Kidney (tissue), 13 donors: ENCODE measurements at regions not wholly inside any gene's neighbourhood (a gene's known extent, or its start where the extent isn't known, plus 50 kb on each side); places are given as distances from the start of the nearest gene placed in this dataset.

Experiments
- DNase-seq, 5 donors: peaks; one replicate each; pipeline ENCODE4 v3.0.0-alpha.2; 2013 to 2020
- FAIRE-seq: peaks from 2 replicates; lab custom pipeline; 2012; peaks lifted over from hg19 to GRCh38; lab: Jason Lieb, UNC
- H3K27ac ChIP-seq, 2 donors: one replicate each; pipeline ENCODE4 v1.7.0; 2013; ENCODE audit warnings: low read depth in 2 of 2, low read length in 2 of 2, inconsistent platforms in 1 of 2
- H3K27me3 ChIP-seq: one replicate; pipeline ENCODE4 v1.7.1; 2013; ENCODE audit warnings: low read length, inconsistent platforms; ENCODE audit not compliant: control insufficient read depth, insufficient read depth
- H3K36me3 ChIP-seq, 3 donors: one replicate each; pipeline versions ENCODE4 v1.7.0 to v1.7.1; 2013; ENCODE audit warnings: low read length in 3 of 3, control low read depth in 1 of 3, inconsistent platforms in 1 of 3; ENCODE audit not compliant: insufficient read depth in 3 of 3, control insufficient read depth in 2 of 3
- H3K4me1 ChIP-seq, 3 donors: one replicate each; pipeline versions ENCODE4 v1.7.0 to v1.7.1; 2013; ENCODE audit warnings: low read length in 3 of 3, inconsistent platforms in 1 of 3, low read depth in 1 of 3; ENCODE audit not compliant: control insufficient read depth in 2 of 3, insufficient read depth in 2 of 3
- H3K4me3 ChIP-seq, 3 donors: one replicate each; pipeline versions ENCODE4 v1.7.0 to v1.8.1; 2013; ENCODE audit warnings: low read length in 3 of 3, control low read depth in 1 of 3, inconsistent platforms in 1 of 3
- H3K9ac ChIP-seq, 3 donors: one replicate each; pipeline versions ENCODE4 v1.7.0 to v1.7.1; 2013; ENCODE audit warnings: low read length in 3 of 3, control low read depth in 1 of 3, inconsistent platforms in 1 of 3
- H3K9me3 ChIP-seq, 3 donors: one replicate each; pipeline versions ENCODE4 v1.7.0 to v1.7.1; 2013; ENCODE audit warnings: low read length in 3 of 3, control low read depth in 1 of 3, inconsistent platforms in 1 of 3; ENCODE audit not compliant: control insufficient read depth in 2 of 3, insufficient read depth in 1 of 3
- CTCF ChIP-seq: IDR thresholded peaks from 3 replicates; pipeline ENCODE4 v1.5.1; 2012; ENCODE audit warnings: mild to moderate bottlenecking, moderate library complexity, borderline replicate concordance; ENCODE audit not compliant: insufficient read depth; ENCODE audit errors: extremely low read depth
- intact Hi-C: fragments of 100-400 bp; cut with DNase I; formaldehyde crosslinking; loops from one replicate; pipeline ENCODE4 v1.11.1; 2022
- donor health status: control.
- donor health status: control.
- donor health status: control.
- donor health status: control.
- donor health status: control.
- donor health status: DM: yes; HTN: yes; CAD: no.
- donor health status: Normal renal cell carcinoma (clear cell type).

- DNase-seq: no peak
- H3K9me3 ChIP-seq: no peaks in the 10 kb centered on the region
- intact Hi-C loops: no loop called here
- peaks cover 11 to 25% (median 23%) of the 10 kb centered on the region in 3 donors for H3K4me1 ChIP-seq
- no peak for FAIRE-seq
- H3K27me3 ChIP-seq: no peaks in the 10 kb centered on the region
- no peak for TF ChIP-seq CTCF
- H3K36me3 ChIP-seq: no peaks in the 10 kb centered on the region
- H3K27ac ChIP-seq: no peak overlapping the region
- no peak overlapping the region for H3K9ac ChIP-seq
- H3K4me3 ChIP-seq: no peak overlapping the region
These were observed 90.3 kb downstream of the SNX5 start for GRCh38 chr20:17878069-17878911.

DNA sequence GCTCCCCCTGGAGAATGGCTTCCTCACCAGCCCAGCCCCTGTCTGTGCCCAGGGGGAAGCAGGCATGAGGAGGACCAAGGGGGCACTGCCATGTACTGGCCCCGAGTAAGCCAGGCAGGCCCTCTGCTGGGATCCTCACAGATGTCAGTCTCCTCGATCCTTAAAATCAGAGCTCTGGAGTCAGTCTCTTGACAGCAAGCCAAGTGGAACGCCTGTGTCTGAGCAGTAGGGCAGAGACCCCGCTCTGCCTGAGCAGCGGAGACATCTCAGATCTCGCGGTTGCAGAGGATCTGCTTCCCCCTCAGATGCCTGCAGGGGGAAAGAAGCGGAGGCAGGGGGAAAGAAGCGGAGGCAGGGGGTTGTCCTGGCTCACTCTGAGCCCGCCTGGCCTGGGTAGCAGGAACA lies 92.6 kb downstream of the SNX5 start:
- Histone ChIP-seq H3K4me1 (peaks cover 11 to 25% (median 23%) of the 10 kb centered on the region in 3 donors), H3K36me3 (no peaks in the 10 kb centered on the region), H3K27ac (peak overlapping the region; percentile 38 to 77), H3K9ac (peak overlapping the region in 1 of 3 donors; percentile 44), H3K9me3 (no peaks in the 10 kb centered on the region), H3K4me3 (peak overlapping the region in 1 of 3 donors; percentile 11), H3K27me3 (no peaks in the 10 kb centered on the region)
- intact Hi-C loops: no loop called here
- no peak for TF ChIP-seq CTCF
- FAIRE-seq (no peak), DNase-seq (peak in 4 of 5 donors; percentile 69 to 85 (median 80))

DNA sequence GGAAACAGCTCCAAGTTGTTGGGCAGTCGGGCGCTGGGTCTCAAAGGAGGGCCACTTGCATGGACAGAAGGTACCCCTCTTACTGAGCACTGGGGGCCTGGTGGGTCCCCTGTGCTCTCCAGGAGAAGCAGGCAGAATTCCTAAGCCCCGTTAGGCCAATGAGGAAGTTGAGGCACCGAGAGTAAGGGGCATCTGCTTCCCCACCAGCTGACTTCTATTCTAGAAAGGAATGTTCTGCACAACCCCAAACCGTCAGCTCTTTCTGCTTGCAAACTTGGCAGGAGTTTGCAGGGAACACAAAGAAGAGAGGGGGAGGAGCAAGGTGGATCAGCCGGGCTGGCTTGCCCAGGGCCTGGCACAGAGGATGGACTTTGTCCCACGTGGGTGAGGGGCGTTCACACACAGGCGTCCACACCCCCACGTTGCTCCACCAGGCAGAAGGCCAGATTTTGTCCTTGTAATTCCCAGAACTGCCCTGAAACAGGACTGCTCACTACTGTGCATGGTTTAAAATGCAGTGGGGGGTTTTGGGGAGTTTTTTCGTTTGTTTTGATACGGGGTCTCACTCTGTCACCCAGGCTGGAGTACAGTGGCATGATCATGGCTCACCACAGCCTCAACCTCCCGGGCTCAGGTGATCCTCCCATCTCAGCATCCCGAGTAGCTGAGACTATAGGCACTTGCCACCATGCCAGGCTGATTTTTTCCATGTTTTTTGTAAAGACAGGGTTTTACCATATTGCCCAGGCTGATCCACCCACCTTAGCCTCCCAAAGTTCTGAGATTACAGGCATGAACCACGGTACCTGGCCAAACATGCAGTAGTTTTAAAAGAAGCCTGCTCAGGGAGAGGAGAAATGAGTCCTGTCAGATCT lies 93.3 kb downstream of the SNX5 start:
- no peak for TF ChIP-seq CTCF

More for the DNA sequence above, 93.3 kb downstream of the SNX5 start:
- H3K9me3 ChIP-seq: no peaks in the 10 kb centered on the region
- peak; percentile 66 to 92 (median 77) for DNase-seq
- H3K4me3 ChIP-seq: peak overlapping the region in 1 of 3 donors; percentile 11
- peak overlapping the region; percentile 38 to 77 for H3K27ac ChIP-seq
- peaks cover 11 to 25% (median 23%) of the 10 kb centered on the region in 3 donors for H3K4me1 ChIP-seq
- H3K9ac ChIP-seq: peak overlapping the region in 1 of 3 donors; percentile 44
- no peaks in the 10 kb centered on the region for H3K36me3 ChIP-seq
- no peak for FAIRE-seq
- intact Hi-C loops: no loop called here
- H3K27me3 ChIP-seq: no peaks in the 10 kb centered on the region
